Embryonic facial prominence (tissue), 1 donor: ENCODE measurements at regions not wholly inside any gene's neighbourhood (a gene's known extent, or its start where the extent isn't known, plus 50 kb on each side); places are given as distances from the start of the nearest gene placed in this dataset.

Experiments used
- DNase-seq: peaks from one replicate; pipeline ENCODE4 v3.0.0-alpha.2; 2016; ENCODE audit errors: extremely low spot score

DNA sequence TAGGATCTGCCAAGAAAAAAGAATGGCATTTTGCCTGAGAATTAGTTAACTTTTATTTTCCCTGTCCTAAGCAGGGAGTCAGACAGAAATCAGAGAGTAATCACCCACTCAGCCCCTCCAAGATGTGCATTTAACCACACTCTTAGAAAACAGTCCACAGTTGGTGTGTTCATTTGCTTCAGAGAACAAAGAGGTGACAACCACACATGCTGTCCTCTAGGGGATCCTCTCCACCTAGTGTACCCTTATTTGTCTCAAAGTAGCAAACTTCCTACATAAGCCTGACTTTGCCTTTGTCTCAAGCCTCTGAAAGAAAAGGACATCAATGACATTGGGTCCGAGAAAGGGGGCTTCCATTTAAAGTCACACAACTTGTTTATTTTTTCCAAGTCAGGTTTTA is 107.0 kb upstream of the RFC3 start:
- no peak for DNase-seq

DNA sequence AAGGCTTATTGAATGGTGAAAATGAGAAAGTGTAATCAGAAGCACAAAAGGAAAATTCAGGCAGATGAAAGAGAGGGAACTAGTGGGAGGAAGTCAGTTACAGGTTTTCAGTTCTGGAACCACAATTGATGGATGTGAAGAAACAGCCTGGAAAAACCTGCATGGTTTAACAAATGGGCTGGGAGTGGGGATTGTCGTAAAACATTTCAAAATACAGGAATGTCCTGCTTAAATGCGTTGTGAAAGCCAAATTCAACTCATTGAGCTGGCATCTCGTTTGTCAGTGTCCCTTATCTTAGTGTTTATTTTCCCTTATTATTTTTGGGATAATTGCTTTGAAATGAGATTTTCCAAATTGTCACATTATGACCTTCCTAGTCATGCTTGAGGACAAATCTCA is 106.5 kb upstream of the RFC3 start:
- DNase-seq = no peak

DNA sequence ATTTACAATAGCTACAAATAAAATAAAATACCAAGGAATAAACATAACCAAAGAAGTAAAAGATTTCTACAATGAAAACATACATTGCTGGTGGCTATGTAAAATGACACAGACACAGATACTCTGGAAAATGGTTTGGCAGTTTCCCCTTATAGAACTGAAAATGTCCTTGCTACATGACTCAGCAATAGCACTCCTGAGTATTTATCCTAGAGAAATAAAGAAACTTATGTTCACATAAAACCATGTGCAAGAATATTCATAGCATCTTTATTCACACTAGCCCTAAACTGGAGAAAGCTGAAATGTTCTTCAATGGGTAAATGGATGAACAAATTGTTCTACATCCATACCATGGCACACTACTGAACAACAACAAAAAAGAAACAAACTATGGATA is 100.2 kb upstream of the RFC3 start:
- DNase-seq = no peak

DNA sequence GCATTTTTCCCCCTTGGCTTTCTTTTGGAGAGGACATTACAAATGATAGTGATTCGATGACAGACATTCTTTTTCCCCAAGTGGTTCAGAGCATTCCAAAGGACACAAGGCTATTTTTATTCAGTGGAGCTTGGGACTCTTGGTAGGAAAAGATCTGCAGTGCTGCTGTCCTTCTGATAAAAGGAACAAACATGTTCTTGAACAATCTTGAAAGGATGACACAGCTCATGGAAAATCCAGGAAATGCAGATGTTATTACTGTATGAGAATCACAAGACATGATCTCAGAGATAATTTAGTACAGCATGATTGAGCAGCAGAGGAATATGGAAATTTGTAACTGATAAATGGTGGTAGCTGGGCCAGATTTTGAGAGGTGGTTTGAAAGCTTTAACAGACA is 96.2 kb upstream of the RFC3 start:
- DNase-seq = no peak

DNA sequence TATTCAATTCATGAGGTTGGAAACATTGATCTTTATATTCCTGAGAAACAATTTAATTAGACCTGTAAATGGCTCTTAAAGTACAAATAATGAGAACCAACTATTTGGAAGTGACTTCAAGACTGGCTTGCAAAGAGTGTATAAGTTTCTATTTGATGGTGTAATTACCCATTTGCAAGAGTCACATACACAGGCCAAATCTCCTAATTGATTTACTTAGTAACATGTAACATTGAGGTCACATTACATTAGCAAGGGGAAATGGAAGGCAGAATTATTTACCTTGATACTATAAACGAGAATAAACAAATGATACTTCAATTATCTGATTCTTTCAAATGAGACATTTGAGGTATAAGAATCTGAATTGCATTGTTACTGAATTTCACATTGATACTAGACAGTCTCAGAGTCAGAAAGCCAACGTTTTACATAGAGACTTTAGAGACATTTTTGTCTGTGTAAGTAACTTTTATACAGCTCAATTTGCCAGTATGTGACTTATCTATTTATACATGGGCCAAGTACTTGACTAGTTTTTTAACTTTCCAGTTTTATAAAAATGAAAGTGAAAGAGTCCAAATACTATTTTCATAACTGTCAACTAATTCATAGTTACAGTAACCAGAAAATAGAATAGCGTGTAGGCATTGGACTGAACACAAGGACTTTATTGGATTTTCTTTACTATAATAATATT is 95.6 kb upstream of the RFC3 start:
- DNase-seq = no peak

DNA sequence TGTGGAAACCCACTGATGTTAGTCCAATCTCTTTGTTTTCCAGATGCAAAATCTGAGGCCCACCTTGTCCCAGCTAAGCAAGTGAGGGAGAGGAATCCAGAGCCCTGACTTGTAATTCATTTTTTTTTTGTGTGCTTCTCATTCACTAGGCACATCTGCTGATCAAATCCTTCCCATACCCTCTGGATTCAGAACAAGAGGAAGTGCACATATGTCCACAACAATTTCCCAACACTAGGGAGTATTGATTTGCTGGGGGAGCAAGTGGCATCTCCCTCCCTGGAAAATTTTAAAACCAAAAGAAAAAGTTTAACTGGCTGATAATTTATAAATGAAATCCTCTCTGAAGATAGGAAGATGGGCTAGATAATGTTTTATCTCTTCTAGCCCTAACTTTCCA is 94.6 kb upstream of the RFC3 start:
- no peak for DNase-seq

DNA sequence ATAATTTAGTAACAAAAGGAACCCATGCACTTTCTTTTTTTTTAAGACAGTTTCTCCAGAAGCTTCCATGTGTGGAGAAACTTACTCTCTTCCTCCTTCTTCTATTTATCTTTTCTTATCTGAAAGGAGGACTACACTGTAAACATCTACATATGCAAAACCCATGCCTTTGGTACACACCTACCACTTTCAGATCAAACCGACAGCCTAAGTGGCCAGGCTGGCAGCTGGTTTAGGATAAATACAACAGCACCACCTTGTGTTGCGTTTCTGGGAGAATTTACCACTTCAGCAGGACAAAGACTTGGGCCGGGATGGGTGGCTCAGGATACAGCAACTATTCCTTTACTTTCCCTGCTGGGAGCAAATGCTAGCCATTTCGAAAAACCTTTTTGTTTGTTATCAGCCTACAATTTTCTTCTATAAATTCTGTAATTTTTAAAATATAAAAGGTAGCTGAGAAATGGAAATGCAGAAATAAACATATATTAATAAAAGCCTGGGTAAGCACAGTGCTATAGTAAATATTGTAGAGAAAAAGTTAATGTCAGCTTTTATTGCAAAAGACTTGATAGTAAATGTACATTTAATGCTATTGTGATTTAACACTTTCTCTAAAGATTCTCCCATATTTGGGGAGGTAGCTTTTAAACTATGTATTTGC is 94.0 kb upstream of the RFC3 start:
- peak; percentile 26 for DNase-seq

DNA sequence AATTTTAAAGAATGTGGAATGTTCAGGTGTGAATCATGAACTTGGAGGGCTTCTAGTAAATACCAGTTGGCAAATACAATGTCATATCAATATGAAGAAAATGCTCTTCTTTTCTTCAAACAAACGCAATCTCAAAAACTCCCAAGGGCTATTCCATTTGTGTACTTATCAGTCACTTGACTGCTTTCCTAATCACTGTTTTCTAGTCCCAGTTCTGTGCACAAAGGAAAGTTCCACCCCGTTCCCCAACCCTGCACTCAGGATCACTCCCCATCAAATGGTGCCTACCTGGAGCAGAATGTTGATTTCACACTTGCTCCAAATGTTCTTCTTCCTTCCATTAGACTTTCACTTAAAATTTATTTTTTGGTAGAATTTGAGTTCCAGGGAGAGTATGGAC is 92.6 kb upstream of the RFC3 start:
- no peak for DNase-seq

DNA sequence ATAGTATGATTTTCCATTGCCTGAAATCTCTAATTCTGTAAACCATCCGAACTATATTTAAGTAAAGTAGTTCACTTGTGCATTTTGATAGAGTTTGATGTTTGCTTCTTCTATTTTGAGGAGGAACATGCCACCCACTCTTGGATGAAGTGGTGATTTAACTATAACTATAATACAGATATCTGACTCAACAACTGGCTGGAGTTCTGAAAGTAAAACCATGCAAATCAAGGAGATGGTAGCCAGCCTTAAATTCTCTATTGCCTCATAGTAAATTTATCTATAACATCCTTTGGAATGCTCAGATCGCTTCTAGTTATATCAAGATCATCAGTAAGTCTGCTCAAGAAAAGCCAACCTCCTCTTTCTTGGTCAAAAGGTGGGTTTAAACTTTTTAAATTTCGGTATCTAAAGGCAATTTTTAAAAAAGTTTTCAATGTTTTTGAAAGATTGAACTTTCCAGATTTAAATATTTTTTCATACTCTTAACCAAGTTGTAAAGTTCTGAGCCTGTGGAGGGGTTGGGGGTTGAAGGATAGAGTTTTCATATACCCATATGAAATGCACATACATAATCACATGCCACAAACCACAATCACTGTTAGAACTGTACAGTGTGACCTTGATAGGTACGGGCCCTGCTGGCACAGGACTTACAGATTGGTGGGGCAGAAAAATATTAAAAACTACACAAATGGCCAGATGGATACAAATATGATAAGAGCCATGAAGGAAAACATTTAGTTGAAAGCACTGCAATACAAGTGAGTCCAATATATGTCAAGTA is 90.5 kb upstream of the RFC3 start:
- DNase-seq = no peak

DNA sequence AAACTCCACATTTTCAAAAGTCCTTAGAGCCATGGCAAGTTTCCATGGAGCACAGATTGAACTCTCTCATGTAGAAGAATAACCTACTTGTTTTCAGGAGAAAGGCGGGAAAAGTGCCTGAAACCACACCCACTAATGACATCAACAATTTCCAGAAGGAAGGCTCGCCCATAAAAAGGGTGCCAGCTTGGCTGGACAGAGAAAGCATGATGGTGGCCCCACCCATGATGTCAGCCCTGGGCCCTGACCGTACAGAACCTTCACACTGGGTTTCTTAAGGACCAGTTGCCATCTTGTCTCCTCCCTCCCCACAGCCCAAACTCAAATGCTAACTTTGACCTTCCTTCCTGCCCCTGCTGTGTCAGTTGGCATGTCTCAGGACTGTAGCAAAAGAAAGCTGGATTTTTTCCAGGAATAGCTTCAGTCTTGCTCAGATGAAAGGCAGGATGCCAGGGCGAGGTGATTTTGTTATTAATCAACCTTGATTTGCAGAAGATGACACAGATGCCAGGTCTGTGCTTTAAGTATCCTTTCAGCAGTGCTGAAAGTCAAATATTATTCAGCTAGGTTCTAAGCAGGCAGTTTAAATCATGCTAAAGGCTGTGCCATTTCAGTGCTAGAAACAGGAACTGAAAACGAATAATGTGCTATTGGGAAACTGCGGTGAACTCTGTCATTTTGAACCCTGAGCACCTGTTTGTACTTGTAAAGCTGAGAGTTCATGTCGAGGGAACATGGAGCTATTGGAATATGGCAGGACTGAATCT is 89.5 kb upstream of the RFC3 start:
- DNase-seq = no peak

DNA sequence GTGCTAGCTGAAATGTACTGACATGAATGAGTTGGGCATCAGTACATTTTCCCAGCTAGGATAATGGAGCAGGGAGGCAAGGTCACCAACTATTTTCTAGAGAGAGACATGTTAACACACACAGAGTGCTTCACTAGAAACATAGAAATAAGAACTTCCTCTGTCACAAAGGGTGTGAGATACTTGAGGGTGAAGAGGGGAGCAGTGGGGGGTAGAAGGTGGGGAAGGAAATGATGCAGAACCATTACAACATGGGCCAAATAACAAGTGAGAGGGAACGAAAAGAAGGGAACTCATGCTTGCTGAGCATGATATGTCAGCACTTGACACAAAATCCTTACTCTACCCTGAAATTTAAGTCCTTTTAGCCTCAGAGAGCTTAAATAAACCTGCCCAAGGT is 87.8 kb upstream of the RFC3 start:
- DNase-seq = no peak

DNA sequence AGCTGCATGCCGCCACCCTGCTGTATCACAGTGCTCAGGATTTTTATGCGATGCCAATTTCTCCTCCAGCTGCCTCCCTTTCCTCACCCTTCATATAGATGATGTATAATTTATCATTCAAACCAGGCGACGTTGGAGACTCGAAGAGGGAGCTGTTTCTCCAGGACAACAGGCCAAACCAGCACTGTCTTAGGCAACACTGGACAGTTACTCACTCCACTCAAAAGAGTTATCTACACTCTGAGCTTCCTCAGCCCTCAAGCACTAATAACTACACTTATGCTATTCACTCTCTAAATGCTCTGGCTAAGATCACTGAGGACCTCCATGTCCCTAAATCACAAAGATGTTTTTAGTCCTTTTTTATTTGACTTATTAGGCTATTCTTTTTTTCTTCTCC is 87.3 kb upstream of the RFC3 start:
- no peak for DNase-seq

DNA sequence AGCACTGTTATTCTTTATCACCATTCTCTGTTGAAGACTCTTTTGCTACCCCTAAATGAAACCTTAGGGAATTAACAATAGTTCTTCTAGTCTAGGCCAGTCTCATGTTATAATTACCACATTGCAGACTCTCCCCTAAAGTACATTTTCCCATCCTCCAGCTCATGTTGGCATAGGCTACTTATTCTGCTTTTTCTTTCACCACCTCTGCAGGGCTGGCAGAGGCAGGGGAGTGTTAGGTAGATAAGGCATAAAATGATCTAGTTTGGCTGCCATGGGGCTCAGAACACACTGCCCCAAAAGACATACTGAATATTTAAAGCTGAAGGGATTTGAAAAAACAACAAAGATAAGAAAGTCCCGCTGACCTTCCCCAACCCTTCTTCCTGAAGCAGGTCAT is 82.7 kb upstream of the RFC3 start:
- no peak for DNase-seq

DNA sequence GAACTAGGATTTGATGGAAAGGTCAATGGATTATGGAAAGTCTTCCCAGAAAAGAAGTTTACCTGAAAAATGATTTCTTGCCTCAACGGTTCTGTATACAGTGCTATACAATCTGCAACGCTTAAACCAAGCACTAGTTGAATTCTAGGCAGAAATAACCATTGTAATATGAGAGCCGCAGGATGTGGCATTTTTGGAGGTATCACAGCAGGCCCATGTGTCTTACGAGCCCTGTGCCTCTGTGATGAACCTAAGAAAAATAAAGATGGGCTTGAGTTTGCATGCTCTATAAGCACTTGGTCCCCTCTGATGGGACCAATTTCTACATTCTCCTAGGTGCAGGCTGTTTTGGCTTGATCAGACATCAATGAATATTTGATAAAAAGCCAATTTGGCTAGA is 78.7 kb upstream of the RFC3 start:
- DNase-seq = no peak

DNA sequence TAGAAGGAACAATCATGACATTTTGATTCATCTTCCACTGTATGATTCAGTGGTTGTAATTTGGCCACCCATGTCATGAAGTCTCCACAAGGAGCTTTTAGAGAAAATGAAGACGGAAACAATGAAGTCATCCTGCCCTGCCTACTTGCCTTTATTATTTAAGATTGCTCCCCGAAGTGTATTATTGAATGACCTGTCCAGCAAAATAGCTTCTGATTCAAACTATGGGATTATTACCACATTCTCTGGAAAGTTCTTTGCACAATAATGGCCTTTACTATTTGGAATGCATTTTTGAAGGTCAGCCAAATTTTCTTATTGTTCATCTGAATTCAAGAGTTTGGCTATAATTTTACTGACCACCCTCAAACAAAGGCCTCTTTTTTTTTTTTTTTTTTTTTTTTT is 77.8 kb upstream of the RFC3 start:
- no peak for DNase-seq

DNA sequence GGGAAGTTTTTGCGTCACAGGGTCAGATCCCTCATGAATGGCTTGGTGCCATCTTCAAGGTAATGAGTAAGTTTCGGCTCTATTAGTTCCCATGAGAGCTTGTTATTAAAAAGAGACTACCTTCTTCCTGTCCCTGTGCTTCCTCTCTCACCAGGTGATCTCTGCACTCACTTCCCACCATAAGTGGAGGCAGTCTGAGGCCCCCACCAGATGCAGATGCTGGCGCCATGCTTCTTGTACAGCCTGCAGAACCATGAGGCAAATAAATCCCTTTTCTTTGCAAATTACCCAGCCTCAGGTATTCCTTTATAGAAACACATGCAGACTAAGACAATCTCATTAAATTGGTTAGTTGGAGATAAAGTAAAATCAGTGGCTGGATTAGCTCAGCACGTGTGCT is 75.6 kb upstream of the RFC3 start:
- DNase-seq = no peak

DNA sequence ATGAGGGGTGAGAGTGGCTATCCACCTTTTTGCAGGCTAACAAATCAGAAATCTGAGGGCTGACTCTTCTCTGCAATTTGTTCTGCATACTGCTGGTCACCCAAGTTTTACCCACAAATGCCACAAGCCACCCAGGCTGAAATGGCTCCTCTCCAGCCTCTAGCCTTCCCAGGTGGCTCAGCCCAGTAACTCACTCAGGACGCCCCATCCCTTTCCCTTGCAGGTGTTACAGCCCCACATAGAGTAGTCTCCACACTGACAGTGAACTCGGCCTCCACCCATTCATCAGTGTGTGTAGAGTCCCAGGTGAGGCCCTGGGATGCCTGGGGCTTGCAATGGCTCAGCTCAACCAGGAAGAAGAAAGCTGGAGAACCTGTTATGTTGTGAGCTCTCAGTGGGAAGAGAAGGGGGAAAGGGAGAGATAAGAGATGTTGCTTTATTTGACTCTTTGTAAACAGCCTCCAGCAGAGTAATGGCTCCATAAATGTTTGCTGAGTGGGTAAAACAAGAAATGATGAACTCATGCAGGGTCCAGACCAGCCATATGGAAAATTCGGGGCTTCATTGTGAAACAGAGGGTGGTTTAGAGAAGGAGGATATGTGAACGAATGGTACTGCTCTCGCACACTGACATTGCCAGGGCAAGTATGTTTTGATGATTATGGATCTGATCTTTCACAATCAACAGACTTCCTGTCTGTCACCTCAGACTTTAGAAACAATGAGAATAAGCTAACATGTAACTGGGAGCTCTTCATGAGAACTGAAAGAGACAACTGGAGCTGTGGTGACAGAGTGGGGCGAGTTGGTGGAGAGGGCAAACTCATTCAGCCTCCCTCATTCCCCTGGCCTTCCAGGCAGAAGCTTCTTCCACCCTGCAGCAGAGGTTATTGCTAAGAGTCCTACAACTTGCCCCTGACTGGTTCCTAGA is 74.2 kb upstream of the RFC3 start:
- no peak for DNase-seq

DNA sequence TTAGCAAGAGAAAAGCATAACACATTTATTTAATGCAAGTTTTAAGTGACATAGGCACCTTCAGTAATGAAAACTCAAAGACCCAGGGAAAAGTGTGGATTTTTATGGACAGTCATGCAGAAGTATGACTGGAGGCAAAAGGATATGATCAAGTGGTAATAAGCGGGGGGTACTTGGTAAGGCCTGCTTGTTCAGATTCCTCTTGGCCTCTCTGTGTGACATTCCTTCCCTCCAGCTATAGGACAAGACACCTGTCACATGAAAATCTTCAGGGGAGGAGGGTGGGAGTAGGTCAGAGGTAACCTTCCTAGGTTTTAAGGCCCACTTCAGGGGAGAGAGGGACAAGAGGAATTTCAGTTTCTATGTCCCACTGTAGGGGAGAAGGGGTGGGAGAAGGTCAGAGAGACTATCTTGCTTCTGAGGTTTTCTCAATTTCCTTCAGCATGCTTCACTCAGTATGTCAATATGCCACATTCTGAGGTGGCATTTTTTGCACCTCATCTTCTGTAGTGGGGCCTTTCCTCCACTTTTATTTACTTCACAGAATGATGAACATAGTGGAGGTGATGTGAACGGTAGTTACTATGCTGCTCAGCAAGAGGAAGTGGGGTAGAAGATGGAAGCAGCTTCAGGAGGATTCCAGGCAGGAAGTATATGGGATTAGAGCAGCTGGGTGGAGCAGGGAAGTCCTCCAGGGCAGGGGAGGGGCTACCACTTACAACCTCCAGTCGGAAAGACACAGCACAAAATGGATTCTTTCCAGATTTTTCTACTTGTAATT is 73.2 kb upstream of the RFC3 start:
- DNase-seq = no peak

DNA sequence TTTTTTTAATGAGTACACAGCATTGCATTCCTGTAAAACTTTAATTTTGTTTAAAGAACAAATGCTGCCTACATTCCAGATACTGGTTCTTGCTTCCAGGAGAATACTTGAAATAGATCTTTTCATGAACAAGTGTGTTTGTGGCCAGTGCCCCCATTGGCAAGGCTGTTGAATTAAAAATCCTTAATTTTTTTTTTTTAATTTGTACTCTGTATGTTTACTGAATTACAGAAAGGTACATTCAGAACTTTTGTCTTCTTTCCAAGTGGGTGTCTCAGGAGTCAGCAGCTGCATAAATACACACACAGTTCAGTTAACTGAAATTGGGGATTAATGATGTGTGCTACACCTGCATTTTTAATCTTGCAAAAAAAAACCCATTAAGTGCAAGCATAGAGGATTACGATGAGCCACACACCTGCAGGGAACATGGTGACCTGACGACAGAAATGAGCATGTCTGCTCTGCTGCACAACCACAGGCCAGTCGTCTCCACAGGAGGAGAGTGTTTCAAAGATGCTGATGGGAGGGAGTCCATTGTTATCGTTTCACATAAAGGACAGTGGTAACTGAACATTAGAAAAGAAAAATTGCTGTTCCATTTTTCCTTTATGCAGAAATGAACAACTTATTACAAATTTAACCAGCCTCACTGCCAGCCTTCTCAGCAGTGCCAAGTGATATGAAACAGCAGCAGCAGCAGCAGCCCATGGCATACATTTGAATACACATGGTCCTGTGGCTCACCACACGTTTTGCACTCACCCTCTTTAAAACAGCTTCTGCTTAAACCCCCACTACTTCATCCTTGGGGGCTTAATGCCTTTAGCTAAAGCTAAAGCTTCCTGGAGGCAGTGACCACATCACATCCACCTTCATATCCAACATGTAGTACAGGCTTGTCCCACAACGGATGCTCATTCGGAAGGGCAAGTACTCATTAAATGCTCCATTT is 72.3 kb upstream of the RFC3 start:
- no peak for DNase-seq
